AG20443 (cell line): ENCODE measurements at regions not wholly inside any gene's neighbourhood (a gene's known extent, or its start where the extent isn't known, plus 50 kb on each side); places are given as distances from the start of the nearest gene placed in this dataset.
"Not testable (repeated sequence)": the region's sequence is repeated elsewhere in the genome, so short reads cannot be mapped to it uniquely, and the experiment has no call there.

ENCODE experiments used
- DNase-seq: peaks from one replicate; pipeline ENCODE4 v3.0.0; 2012; ENCODE audit warnings: low spot score, mixed read lengths

- no peak for DNase-seq
Observed at GRCh38 chr7:68756986-68757495, 841.2 kb upstream of the AUTS2 start.

- no peak for DNase-seq
Observed at GRCh38 chr7:68760556-68760955, 837.7 kb upstream of the AUTS2 start.

- DNase-seq = no peak
Observed at GRCh38 chr7:68767462-68767861, 830.8 kb upstream of the AUTS2 start.

GRCh38 chr7:68770649-68771048, 827.6 kb upstream of the AUTS2 start:
- peak; percentile 42 for DNase-seq

GRCh38 chr7:68776326-68776725, 821.9 kb upstream of the AUTS2 start:
- no peak for DNase-seq

GRCh38 chr7:68783684-68784083, 814.6 kb upstream of the AUTS2 start:
- DNase-seq = no peak

- no peak for DNase-seq
Observed at GRCh38 chr7:68785036-68785435, 813.2 kb upstream of the AUTS2 start.

GRCh38 chr7:68787566-68787965, 810.7 kb upstream of the AUTS2 start:
- no peak for DNase-seq

GRCh38 chr7:68788529-68788928, 809.7 kb upstream of the AUTS2 start:
- DNase-seq = not testable (repeated sequence)

- DNase-seq = no peak
Observed at GRCh38 chr7:68789597-68789996, 808.7 kb upstream of the AUTS2 start.

GRCh38 chr7:68792351-68792750, 805.9 kb upstream of the AUTS2 start:
- DNase-seq = no peak

GRCh38 chr7:68793513-68793912, 804.8 kb upstream of the AUTS2 start:
- no peak for DNase-seq

GRCh38 chr7:68800316-68800715, 798.0 kb upstream of the AUTS2 start:
- no peak for DNase-seq

GRCh38 chr7:68805159-68805558, 793.1 kb upstream of the AUTS2 start:
- DNase-seq = peak; percentile 50

GRCh38 chr7:68807666-68808065, 790.6 kb upstream of the AUTS2 start:
- DNase-seq = no peak

GRCh38 chr7:68813551-68814080, 784.7 kb upstream of the AUTS2 start:
- DNase-seq = no peak

- DNase-seq = no peak
Observed at GRCh38 chr7:68816491-68816890, 781.8 kb upstream of the AUTS2 start.

GRCh38 chr7:68820321-68820720, 778.0 kb upstream of the AUTS2 start:
- no peak for DNase-seq

- DNase-seq = no peak
Observed at GRCh38 chr7:68821846-68822245, 776.4 kb upstream of the AUTS2 start.

GRCh38 chr7:68823996-68824780, 774.1 kb upstream of the AUTS2 start:
- DNase-seq = no peak

- DNase-seq = no peak
Observed at GRCh38 chr7:68828575-68828974, 769.7 kb upstream of the AUTS2 start.

- DNase-seq = no peak
Observed at GRCh38 chr7:68833422-68833821, 764.9 kb upstream of the AUTS2 start.

GRCh38 chr7:68839014-68839413, 759.3 kb upstream of the AUTS2 start:
- no peak for DNase-seq

GRCh38 chr7:68840991-68841390, 757.3 kb upstream of the AUTS2 start:
- peak; percentile 18 for DNase-seq
